ENCODE measurements at regions not wholly inside any gene's neighbourhood (a gene's known extent, or its start where the extent isn't known, plus 50 kb on each side); places are given as distances from the start of the nearest gene placed in this dataset.

GRCh38 chr6:170186941-170187668 is 103.8 kb downstream of the DLL1 start:
- no peaks in the 10 kb centered on the region for H3K36me3 ChIP-seq (ENCODE audit: insufficient read depth, low read depth, low read length)
- peaks cover 6% of the 10 kb centered on the region; the same call in 1 of the 2 replicates for H3K27me3 ChIP-seq (ENCODE audit: insufficient read depth, low read length)
- no peak overlapping the region for H3K27ac ChIP-seq (ENCODE audit: low read length)
- no peak overlapping the region for H3K4me3 ChIP-seq (ENCODE audit: low read length)
- no peak overlapping the region for H3K9ac ChIP-seq (ENCODE audit: low read depth, low read length)
- no peaks in the 10 kb centered on the region for H3K9me3 ChIP-seq (ENCODE audit: insufficient read depth, low read depth, low read length)
- H3K4me1 ChIP-seq (ENCODE audit: insufficient read depth, low read length): no peaks in the 10 kb centered on the region

DNA sequence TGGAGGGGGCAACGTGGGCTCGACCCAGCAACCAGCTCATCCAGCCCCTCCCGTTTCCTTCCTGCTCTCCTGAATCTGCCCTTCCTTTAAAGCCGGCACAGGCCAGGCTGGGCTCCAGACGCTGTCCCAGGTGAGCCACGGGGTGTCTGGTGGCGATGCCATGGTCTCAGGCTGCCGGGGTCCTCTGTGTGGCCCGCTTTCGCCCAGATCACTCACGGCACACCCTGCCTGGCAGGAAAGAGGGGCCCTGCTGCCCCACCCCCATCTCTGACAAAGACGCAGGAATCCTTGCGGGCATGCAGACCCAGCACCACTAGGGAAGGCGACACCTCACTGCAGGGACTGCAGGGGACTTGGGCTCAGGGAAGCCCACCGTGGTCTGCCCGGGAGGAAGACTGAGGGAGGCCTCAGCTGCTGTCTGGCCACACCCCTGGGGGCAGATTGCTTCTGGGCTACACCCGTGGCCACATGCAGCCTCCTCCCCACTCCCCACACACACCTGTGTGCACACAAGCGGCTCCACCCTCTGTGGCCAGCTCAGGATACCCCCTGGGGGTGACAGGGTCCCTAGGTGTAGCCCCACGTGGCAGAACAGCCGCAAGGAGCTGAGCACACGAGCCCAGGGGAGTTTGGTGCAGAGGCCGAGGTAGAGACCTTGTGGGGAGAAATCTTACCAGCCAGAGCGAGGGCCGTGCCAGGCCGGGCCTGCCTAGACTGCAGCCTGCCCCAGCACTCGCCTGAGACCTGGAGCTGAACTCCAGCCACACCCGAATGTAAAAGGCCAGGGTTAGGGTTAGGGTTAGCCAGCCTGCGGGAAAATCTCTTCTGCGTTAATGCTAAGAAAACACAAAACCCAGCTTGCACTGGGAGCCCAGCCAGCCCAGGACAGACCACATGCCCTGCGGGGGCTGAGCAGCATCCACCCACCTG is 104.6 kb downstream of the DLL1 start:
- Histone ChIP-seq H3K9ac (ENCODE audit: low read depth, low read length) (no peak overlapping the region), H3K4me3 (ENCODE audit: low read length) (no peak overlapping the region), H3K9me3 (ENCODE audit: insufficient read depth, low read depth, low read length) (no peaks in the 10 kb centered on the region), H3K27me3 (ENCODE audit: insufficient read depth, low read length) (peaks cover 6% of the 10 kb centered on the region; the same call in 1 of the 2 replicates), H3K36me3 (ENCODE audit: insufficient read depth, low read depth, low read length) (no peaks in the 10 kb centered on the region), H3K27ac (ENCODE audit: low read length) (no peak overlapping the region), H3K4me1 (ENCODE audit: insufficient read depth, low read length) (no peaks in the 10 kb centered on the region)

- Histone ChIP-seq H3K27ac (ENCODE audit: low read length) (no peak overlapping the region), H3K9me3 (ENCODE audit: insufficient read depth, low read depth, low read length) (no peaks in the 10 kb centered on the region), H3K9ac (ENCODE audit: low read depth, low read length) (no peak overlapping the region), H3K27me3 (ENCODE audit: insufficient read depth, low read length) (peaks cover 6% of the 10 kb centered on the region; the same call in 1 of the 2 replicates), H3K4me1 (ENCODE audit: insufficient read depth, low read length) (no peaks in the 10 kb centered on the region), H3K36me3 (ENCODE audit: insufficient read depth, low read depth, low read length) (no peaks in the 10 kb centered on the region), H3K4me3 (ENCODE audit: low read length) (no peak overlapping the region)
Measured at GRCh38 chr6:170185175-170185978, 105.5 kb downstream of the DLL1 start.

- peaks cover 6% of the 10 kb centered on the region; the same call in 1 of the 2 replicates for H3K27me3 ChIP-seq (ENCODE audit: insufficient read depth, low read length)
Measured at GRCh38 chr6:170184316-170184715, 106.6 kb downstream of the DLL1 start.

DNA sequence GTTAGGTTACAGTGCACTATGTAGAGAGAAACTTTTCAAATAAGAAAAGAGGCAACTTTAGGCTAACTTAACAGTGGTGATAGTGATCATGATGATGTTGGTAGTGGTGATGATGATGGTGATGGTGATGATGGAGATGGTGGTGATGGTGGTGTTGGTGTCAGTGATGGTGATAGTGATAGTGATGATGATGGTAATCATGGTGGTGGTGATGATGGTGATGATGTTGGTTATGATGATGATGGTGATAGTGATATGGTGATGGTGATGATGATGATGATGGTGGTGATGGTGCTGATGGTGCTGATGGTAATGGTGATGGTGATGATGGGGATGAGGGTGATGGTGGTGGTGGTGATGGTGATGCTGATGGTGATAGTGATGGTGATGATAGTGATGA is 107.4 kb downstream of the DLL1 start:
- Histone ChIP-seq H3K9me3 (ENCODE audit: insufficient read depth, low read depth, low read length) (no peaks in the 10 kb centered on the region), H3K27ac (ENCODE audit: low read length) (no peak overlapping the region), H3K4me1 (ENCODE audit: insufficient read depth, low read length) (no peaks in the 10 kb centered on the region), H3K36me3 (ENCODE audit: insufficient read depth, low read depth, low read length) (no peaks in the 10 kb centered on the region), H3K9ac (ENCODE audit: low read depth, low read length) (no peak overlapping the region), H3K4me3 (ENCODE audit: low read length) (no peak overlapping the region), H3K27me3 (ENCODE audit: insufficient read depth, low read length) (peaks cover 6% of the 10 kb centered on the region; the same call in 1 of the 2 replicates)

More at GRCh38 chr6:170184316-170184715, 106.6 kb downstream of the DLL1 start:
- no peaks in the 10 kb centered on the region for H3K4me1 ChIP-seq (ENCODE audit: insufficient read depth, low read length)
- H3K27ac ChIP-seq (ENCODE audit: low read length): no peak overlapping the region
- H3K36me3 ChIP-seq (ENCODE audit: insufficient read depth, low read depth, low read length): no peaks in the 10 kb centered on the region
- H3K9me3 ChIP-seq (ENCODE audit: insufficient read depth, low read depth, low read length): no peaks in the 10 kb centered on the region
- no peak overlapping the region for H3K9ac ChIP-seq (ENCODE audit: low read depth, low read length)
- no peak overlapping the region for H3K4me3 ChIP-seq (ENCODE audit: low read length)

DNA sequence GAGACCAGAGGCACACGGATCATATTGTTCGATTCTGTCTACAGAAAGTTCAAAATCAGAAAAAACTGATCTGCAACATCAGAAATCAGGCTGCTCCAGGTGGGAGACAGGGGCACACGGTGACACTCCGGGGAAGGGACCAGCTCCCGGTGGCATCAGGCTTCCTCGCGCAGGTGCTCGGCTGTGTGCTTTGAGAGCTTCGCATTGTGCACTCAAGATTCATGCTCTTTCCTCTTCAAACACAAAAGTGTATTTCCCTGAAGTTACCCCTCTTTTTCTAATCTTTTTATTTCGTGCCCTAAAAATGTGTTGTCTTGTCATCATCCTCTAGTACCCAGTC is 108.1 kb downstream of the DLL1 start:
- no peak overlapping the region for H3K4me3 ChIP-seq (ENCODE audit: low read length)
- peaks cover 6% of the 10 kb centered on the region; the same call in 1 of the 2 replicates for H3K27me3 ChIP-seq (ENCODE audit: insufficient read depth, low read length)
- no peaks in the 10 kb centered on the region for H3K9me3 ChIP-seq (ENCODE audit: insufficient read depth, low read depth, low read length)
- no peaks in the 10 kb centered on the region for H3K4me1 ChIP-seq (ENCODE audit: insufficient read depth, low read length)
- H3K9ac ChIP-seq (ENCODE audit: low read depth, low read length): no peak overlapping the region
- no peaks in the 10 kb centered on the region for H3K36me3 ChIP-seq (ENCODE audit: insufficient read depth, low read depth, low read length)
- H3K27ac ChIP-seq (ENCODE audit: low read length): no peak overlapping the region

DNA sequence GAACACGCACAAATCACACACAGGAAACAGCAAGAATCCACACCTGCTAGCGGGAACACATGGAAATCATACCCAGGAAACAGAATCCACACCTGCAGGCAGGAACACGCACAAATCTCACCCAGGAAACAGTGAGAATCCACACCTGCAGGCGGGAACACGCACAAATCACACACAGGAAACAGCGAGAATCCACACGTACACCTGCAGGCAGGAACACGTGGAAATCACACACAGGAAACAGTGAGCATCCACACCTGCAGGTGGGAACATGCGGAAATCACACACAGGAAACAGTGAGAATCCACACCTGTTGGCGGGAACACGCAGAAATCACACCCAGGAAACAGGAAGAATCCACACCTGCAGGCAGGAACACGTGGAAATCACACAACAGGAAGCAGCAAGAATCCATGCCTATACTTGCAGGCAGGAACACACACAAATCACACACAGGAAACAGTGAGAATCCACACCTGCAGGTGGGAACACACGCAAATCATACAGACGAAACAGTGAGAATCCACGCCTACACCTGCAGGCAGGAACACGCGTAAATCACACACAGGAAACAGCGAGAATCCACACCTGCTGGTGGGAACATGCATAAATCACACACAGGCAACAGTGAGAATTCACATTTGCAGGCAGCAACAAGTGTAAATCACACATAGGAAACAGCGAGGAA is 108.6 kb downstream of the DLL1 start:
- H3K9me3 ChIP-seq (ENCODE audit: insufficient read depth, low read depth, low read length): no peaks in the 10 kb centered on the region

DNA sequence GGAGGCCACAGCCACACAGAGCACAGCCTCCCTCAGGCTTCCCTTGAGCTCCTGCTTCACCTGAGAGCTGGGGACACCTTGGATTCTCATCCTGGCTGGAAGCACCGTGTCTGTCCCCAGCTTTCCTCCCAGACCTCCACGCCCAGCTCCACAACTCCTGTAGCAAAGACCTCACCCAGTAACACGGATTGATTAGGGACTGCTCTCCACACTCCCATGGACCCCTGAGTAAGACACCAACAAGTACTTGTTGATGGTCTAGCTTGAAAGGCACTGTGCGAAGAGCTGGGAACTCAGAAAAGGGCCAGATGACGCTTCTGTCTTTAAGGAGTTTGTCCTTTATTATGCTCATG is 109.6 kb downstream of the DLL1 start:
- H3K9me3 ChIP-seq (ENCODE audit: insufficient read depth, low read depth, low read length): no peaks in the 10 kb centered on the region
- no peak overlapping the region for H3K9ac ChIP-seq (ENCODE audit: low read depth, low read length)
- H3K4me3 ChIP-seq (ENCODE audit: low read length): no peak overlapping the region
- H3K27me3 ChIP-seq (ENCODE audit: insufficient read depth, low read length): peaks cover 6% of the 10 kb centered on the region; the same call in 1 of the 2 replicates
- H3K27ac ChIP-seq (ENCODE audit: low read length): no peak overlapping the region
- H3K4me1 ChIP-seq (ENCODE audit: insufficient read depth, low read length): no peaks in the 10 kb centered on the region
- no peaks in the 10 kb centered on the region for H3K36me3 ChIP-seq (ENCODE audit: insufficient read depth, low read depth, low read length)

More for the DNA sequence above, 108.6 kb downstream of the DLL1 start:
- H3K4me3 ChIP-seq (ENCODE audit: low read length): no peak overlapping the region
- H3K36me3 ChIP-seq (ENCODE audit: insufficient read depth, low read depth, low read length): no peaks in the 10 kb centered on the region
- no peaks in the 10 kb centered on the region for H3K4me1 ChIP-seq (ENCODE audit: insufficient read depth, low read length)
- H3K27me3 ChIP-seq (ENCODE audit: insufficient read depth, low read length): peaks cover 6% of the 10 kb centered on the region; the same call in 1 of the 2 replicates
- H3K9ac ChIP-seq (ENCODE audit: low read depth, low read length): no peak overlapping the region
- no peak overlapping the region for H3K27ac ChIP-seq (ENCODE audit: low read length)

- no peaks in the 10 kb centered on the region for H3K4me1 ChIP-seq (ENCODE audit: insufficient read depth, low read length)
- no peaks in the 10 kb centered on the region for H3K36me3 ChIP-seq (ENCODE audit: insufficient read depth, low read depth, low read length)
- peaks cover 6% of the 10 kb centered on the region; the same call in 1 of the 2 replicates for H3K27me3 ChIP-seq (ENCODE audit: insufficient read depth, low read length)
- no peaks in the 10 kb centered on the region for H3K9me3 ChIP-seq (ENCODE audit: insufficient read depth, low read depth, low read length)
- H3K4me3 ChIP-seq (ENCODE audit: low read length): no peak overlapping the region
- H3K27ac ChIP-seq (ENCODE audit: low read length): no peak overlapping the region
- no peak overlapping the region for H3K9ac ChIP-seq (ENCODE audit: low read depth, low read length)
Measured at GRCh38 chr6:170180671-170181337, 110.1 kb downstream of the DLL1 start.

- no peaks in the 10 kb centered on the region for H3K36me3 ChIP-seq (ENCODE audit: insufficient read depth, low read depth, low read length)
- no peaks in the 10 kb centered on the region for H3K9me3 ChIP-seq (ENCODE audit: insufficient read depth, low read depth, low read length)
- peaks cover 6% of the 10 kb centered on the region; the same call in 1 of the 2 replicates for H3K27me3 ChIP-seq (ENCODE audit: insufficient read depth, low read length)
- no peaks in the 10 kb centered on the region for H3K4me1 ChIP-seq (ENCODE audit: insufficient read depth, low read length)
- no peak overlapping the region for H3K4me3 ChIP-seq (ENCODE audit: low read length)
- no peak overlapping the region for H3K9ac ChIP-seq (ENCODE audit: low read depth, low read length)
- H3K27ac ChIP-seq (ENCODE audit: low read length): no peak overlapping the region
Measured at GRCh38 chr6:170179616-170180324, 111.1 kb downstream of the DLL1 start.

Data from iPS-20b (cell line).